HG03025 (cell line): ENCODE measurements at regions not wholly inside any gene's neighbourhood (a gene's known extent, or its start where the extent isn't known, plus 50 kb on each side); places are given as distances from the start of the nearest gene placed in this dataset.
"Not testable (repeated sequence)": the region's sequence is repeated elsewhere in the genome, so short reads cannot be mapped to it uniquely, and the experiment has no call there.

ENCODE experiments used
- ATAC-seq: cut with Tn5 transposase; IDR thresholded peaks from one replicate; pipeline ENCODE4 v1.9.1; 2021; ENCODE audit warnings: mild to moderate bottlenecking, moderate library complexity; ENCODE audit not compliant: unreplicated experiment, low FRiP score

GRCh38 chr1:214141486-214141885 is 139.5 kb upstream of the SMYD2 start:
- ATAC-seq, result no peak

- ATAC-seq, result no peak
These were observed 137.7 kb upstream of the SMYD2 start for GRCh38 chr1:214143006-214143992.

GRCh38 chr1:214144521-214144920 is 136.4 kb upstream of the SMYD2 start:
- ATAC-seq, result not testable (repeated sequence)

- no peak for ATAC-seq
These were observed 134.4 kb upstream of the SMYD2 start for GRCh38 chr1:214146523-214146922.

GRCh38 chr1:214154596-214155292 is 126.2 kb upstream of the SMYD2 start:
- ATAC-seq, result no peak

- no peak for ATAC-seq
These were observed 124.9 kb upstream of the SMYD2 start for GRCh38 chr1:214155987-214156625.

GRCh38 chr1:214164173-214164572 is 116.8 kb upstream of the SMYD2 start:
- ATAC-seq, result no peak

- ATAC-seq, result no peak
These were observed 115.0 kb upstream of the SMYD2 start for GRCh38 chr1:214165850-214166374.

- ATAC-seq, result no peak
These were observed 106.3 kb upstream of the SMYD2 start for GRCh38 chr1:214174508-214175199.

- ATAC-seq, result no peak
These were observed 102.9 kb upstream of the SMYD2 start for GRCh38 chr1:214178102-214178501.

GRCh38 chr1:214184992-214185391 is 96.0 kb upstream of the SMYD2 start:
- ATAC-seq, result no peak

- no peak for ATAC-seq
These were observed 94.7 kb upstream of the SMYD2 start for GRCh38 chr1:214186103-214186824.

- no peak for ATAC-seq
These were observed 93.6 kb upstream of the SMYD2 start for GRCh38 chr1:214187121-214187900.

GRCh38 chr1:214187933-214188332 is 93.0 kb upstream of the SMYD2 start:
- no peak for ATAC-seq

- no peak for ATAC-seq
These were observed 92.1 kb upstream of the SMYD2 start for GRCh38 chr1:214188835-214189234.

- ATAC-seq, result no peak
These were observed 87.9 kb upstream of the SMYD2 start for GRCh38 chr1:214192825-214193643.

- ATAC-seq, result no peak
These were observed 87.3 kb upstream of the SMYD2 start for GRCh38 chr1:214193691-214194090.

GRCh38 chr1:214198571-214198970 is 82.4 kb upstream of the SMYD2 start:
- ATAC-seq, result no peak
